SK-N-SH treated with all-trans-retinoic acid at 6 μM for 48 hours (cell line): ENCODE measurements at regions not wholly inside any gene's neighbourhood (a gene's known extent, or its start where the extent isn't known, plus 50 kb on each side); places are given as distances from the start of the nearest gene placed in this dataset.

Source experiments
- ARNTL ChIP-seq: fragments of 450-650 bp; formaldehyde crosslinking; IDR thresholded peaks from 2 replicates; pipeline ENCODE4 v1.5.0; 2020; ENCODE audit warnings: low read depth, mild to moderate bottlenecking, moderate library complexity, borderline replicate concordance
- BACH2 ChIP-seq: fragments of 250-450 bp; sonication (Bioruptor Pico); IDR thresholded peaks from 2 replicates; pipeline ENCODE4 v1.9.0; 2021; ENCODE audit warnings: mild to moderate bottlenecking, borderline replicate concordance
- GLIS3 ChIP-seq: fragments of 250-450 bp; sonication (Bioruptor Pico); IDR thresholded peaks from 2 replicates; pipeline ENCODE4 v1.5.0; 2020; ENCODE audit warnings: mild to moderate bottlenecking, moderate library complexity
- PPARA ChIP-seq: fragments of 250-450 bp; sonication (Bioruptor Pico); IDR thresholded peaks from 2 replicates; pipeline ENCODE4 v1.5.0; 2020; ENCODE audit warnings: mild to moderate bottlenecking, borderline replicate concordance
- RARB ChIP-seq: fragments of 250-450 bp; sonication (Bioruptor Pico); IDR thresholded peaks from 2 replicates; pipeline ENCODE4 v1.8.0; 2021; ENCODE audit warnings: mild to moderate bottlenecking, moderate library complexity
- SNAI2 ChIP-seq: fragments of 250-450 bp; sonication (Bioruptor Pico); IDR thresholded peaks from 2 replicates; pipeline ENCODE4 v1.5.0; 2020; ENCODE audit warnings: mild to moderate bottlenecking, moderate library complexity
- ZC3H10 ChIP-seq: fragments of 250-450 bp; sonication (Bioruptor Pico); IDR thresholded peaks from 2 replicates; pipeline ENCODE4 v1.5.1; 2021; ENCODE audit warnings: mild to moderate bottlenecking, moderate library complexity
- ZFP3 ChIP-seq: fragments of 250-450 bp; sonication (Bioruptor Pico); IDR thresholded peaks from 2 replicates; pipeline ENCODE4 v1.5.0; 2020; ENCODE audit warnings: mild to moderate bottlenecking, moderate library complexity
- ZFP30 ChIP-seq: fragments of 450-650 bp; formaldehyde crosslinking; IDR thresholded peaks from 2 replicates; pipeline ENCODE4 v1.5.0; 2022; ENCODE audit warnings: mild to moderate bottlenecking, moderate library complexity
- TF ChIP-seq, protein P1 (sequence below): fragments of 250-450 bp; sonication (Bioruptor Pico); IDR thresholded peaks from 2 replicates; pipeline ENCODE4 v1.8.0; 2020; ENCODE audit warnings: mild to moderate bottlenecking, moderate library complexity, borderline replicate concordance
- TF ChIP-seq, protein P2 (sequence below): fragments of 250-450 bp; sonication (Bioruptor Pico); IDR thresholded peaks from 2 replicates; pipeline ENCODE4 v1.8.0; 2021; ENCODE audit warnings: low read depth, mild to moderate bottlenecking, moderate library complexity, borderline replicate concordance

DNA sequence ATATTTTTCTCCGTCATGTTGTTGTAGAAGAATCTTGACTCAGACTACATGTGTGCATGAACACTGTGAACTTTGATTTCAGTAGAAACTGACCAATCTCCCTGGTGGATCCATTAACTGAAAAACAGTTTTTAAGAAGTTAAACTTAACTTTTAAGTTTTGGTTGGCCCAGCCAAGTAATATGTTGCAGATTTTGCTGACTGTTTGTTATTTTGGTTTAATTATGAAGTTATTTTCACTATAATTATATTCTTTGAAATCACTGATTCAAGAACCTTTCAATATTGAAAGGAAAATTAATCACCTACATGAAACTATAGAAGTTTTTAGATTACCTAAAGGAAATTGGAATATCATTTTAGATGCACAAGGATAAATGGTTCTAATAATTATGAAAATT, 373.6 kb upstream of the COX7C start:
- TF ChIP-seq, protein P1, sequence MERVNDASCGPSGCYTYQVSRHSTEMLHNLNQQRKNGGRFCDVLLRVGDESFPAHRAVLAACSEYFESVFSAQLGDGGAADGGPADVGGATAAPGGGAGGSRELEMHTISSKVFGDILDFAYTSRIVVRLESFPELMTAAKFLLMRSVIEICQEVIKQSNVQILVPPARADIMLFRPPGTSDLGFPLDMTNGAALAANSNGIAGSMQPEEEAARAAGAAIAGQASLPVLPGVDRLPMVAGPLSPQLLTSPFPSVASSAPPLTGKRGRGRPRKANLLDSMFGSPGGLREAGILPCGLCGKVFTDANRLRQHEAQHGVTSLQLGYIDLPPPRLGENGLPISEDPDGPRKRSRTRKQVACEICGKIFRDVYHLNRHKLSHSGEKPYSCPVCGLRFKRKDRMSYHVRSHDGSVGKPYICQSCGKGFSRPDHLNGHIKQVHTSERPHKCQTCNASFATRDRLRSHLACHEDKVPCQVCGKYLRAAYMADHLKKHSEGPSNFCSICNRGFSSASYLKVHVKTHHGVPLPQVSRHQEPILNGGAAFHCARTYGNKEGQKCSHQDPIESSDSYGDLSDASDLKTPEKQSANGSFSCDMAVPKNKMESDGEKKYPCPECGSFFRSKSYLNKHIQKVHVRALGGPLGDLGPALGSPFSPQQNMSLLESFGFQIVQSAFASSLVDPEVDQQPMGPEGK: no peak
- TF ChIP-seq SNAI2 (CRISPR knock-in tag) (no peak), RARB (CRISPR knock-in tag) (no peak), PPARA (no peak), BACH2 (CRISPR knock-in tag) (no peak), ZFP3 (CRISPR knock-in tag) (no peak), ZFP30 (CRISPR knock-in tag) (no peak), GLIS3 (CRISPR knock-in tag) (no peak), ZC3H10 (no peak), ARNTL (CRISPR knock-in tag) (no peak)
- TF ChIP-seq, protein P2, sequence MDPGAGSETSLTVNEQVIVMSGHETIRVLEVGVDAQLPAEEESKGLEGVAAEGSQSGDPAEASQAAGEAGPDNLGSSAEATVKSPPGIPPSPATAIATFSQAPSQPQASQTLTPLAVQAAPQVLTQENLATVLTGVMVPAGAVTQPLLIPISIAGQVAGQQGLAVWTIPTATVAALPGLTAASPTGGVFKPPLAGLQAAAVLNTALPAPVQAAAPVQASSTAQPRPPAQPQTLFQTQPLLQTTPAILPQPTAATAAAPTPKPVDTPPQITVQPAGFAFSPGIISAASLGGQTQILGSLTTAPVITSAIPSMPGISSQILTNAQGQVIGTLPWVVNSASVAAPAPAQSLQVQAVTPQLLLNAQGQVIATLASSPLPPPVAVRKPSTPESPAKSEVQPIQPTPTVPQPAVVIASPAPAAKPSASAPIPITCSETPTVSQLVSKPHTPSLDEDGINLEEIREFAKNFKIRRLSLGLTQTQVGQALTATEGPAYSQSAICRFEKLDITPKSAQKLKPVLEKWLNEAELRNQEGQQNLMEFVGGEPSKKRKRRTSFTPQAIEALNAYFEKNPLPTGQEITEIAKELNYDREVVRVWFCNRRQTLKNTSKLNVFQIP (CRISPR knock-in tag): no peak
